GM23248 (cell line): ENCODE measurements at regions not wholly inside any gene's neighbourhood (a gene's known extent, or its start where the extent isn't known, plus 50 kb on each side); places are given as distances from the start of the nearest gene placed in this dataset.

ENCODE experiments used
- DNase-seq: peaks from one replicate; pipeline ENCODE4 v3.0.0-alpha.2; 2015
- H2AFZ ChIP-seq: fragments of 200-600 bp; sonication (generic); 2 replicates; pipeline ENCODE4 v1.6.1; 2016; ENCODE audit warnings: antibody characterized with exemption
- H3F3A ChIP-seq: fragments of 200-600 bp; sonication (generic); 2 replicates; pipeline ENCODE4 v1.6.1; 2016; ENCODE audit warnings: mild to moderate bottlenecking, antibody characterized with exemption, mixed run types; ENCODE audit not compliant: insufficient read depth
- H3K27ac ChIP-seq: fragments of 200-600 bp; sonication (generic); 2 replicates; pipeline ENCODE4 v1.5.1; 2016; ENCODE audit warnings: mild to moderate bottlenecking
- H3K27me3 ChIP-seq: fragments of 200-600 bp; sonication (generic); replicated peaks from 2 replicates; pipeline ENCODE4 v1.6.1; 2016; ENCODE audit warnings: mild to moderate bottlenecking; ENCODE audit not compliant: insufficient read depth
- H3K36me3 ChIP-seq: fragments of 200-600 bp; sonication (generic); 2 replicates; pipeline ENCODE4 v1.6.1; 2016; ENCODE audit warnings: low read depth, mild to moderate bottlenecking
- H3K4me1 ChIP-seq: fragments of 200-600 bp; sonication (generic); 2 replicates; pipeline ENCODE4 v1.6.1; 2016; ENCODE audit warnings: mild to moderate bottlenecking; ENCODE audit not compliant: insufficient read depth
- H3K4me2 ChIP-seq: fragments of 200-600 bp; sonication (generic); one replicate; pipeline ENCODE4 v1.6.1; 2016; ENCODE audit warnings: mild to moderate bottlenecking; ENCODE audit not compliant: unreplicated experiment
- H3K4me3 ChIP-seq: fragments of 200-600 bp; sonication (generic); 2 replicates; pipeline ENCODE4 v1.5.1; 2016; ENCODE audit warnings: mild to moderate bottlenecking
- H3K79me2 ChIP-seq: fragments of 200-600 bp; sonication (generic); 2 replicates; pipeline ENCODE4 v1.6.1; 2016; ENCODE audit warnings: mild to moderate bottlenecking; ENCODE audit not compliant: insufficient read depth
- H3K9ac ChIP-seq: fragments of 200-600 bp; sonication (generic); 2 replicates; pipeline ENCODE4 v1.6.1; 2016; ENCODE audit warnings: mild to moderate bottlenecking
- H3K9me2 ChIP-seq: fragments of 200-600 bp; sonication (generic); 2 replicates; pipeline ENCODE4 v1.6.1; 2016; ENCODE audit warnings: mixed run types, mild to moderate bottlenecking, moderate library complexity; ENCODE audit not compliant: insufficient read depth
- H3K9me3 ChIP-seq: fragments of 200-600 bp; sonication (generic); one replicate; pipeline ENCODE4 v1.6.1; 2017; ENCODE audit warnings: low read depth
- H4K20me1 ChIP-seq: fragments of 200-600 bp; sonication (generic); 2 replicates; pipeline ENCODE4 v1.6.0; 2016; ENCODE audit not compliant: insufficient read depth
- EZH2 ChIP-seq: fragments of 200-600 bp; sonication (generic); IDR thresholded peaks from 2 replicates; pipeline ENCODE4 v1.6.1; 2018; ENCODE audit warnings: antibody characterized with exemption, mild to moderate bottlenecking; ENCODE audit not compliant: insufficient read depth, poor library complexity, severe bottlenecking
- EZH2phosphoT487 ChIP-seq: fragments of 200-600 bp; sonication (generic); IDR thresholded peaks from 2 replicates; pipeline ENCODE4 v1.6.1; 2018; ENCODE audit warnings: antibody characterized with exemption, moderate library complexity, mild to moderate bottlenecking, low read depth; ENCODE audit not compliant: insufficient read depth
- WGBS, 2 experiments: methylation state at CpG; one replicate each; pipeline ENCODE4 v1.1.6; 2015 to 2017; ENCODE audit warnings: low lambda C conversion rate in 2 of 2, low coverage in 1 of 2; ENCODE audit errors: missing lambda C conversion rate in 2 of 2; 5-methylcytosine and 5-hydroxymethylcytosine counted together
- in situ Hi-C: fragments of 300-500 bp; cut with MboI; formaldehyde crosslinking; loops from 2 replicates; pipeline ENCODE4 v1.15.0; 2020

DNA sequence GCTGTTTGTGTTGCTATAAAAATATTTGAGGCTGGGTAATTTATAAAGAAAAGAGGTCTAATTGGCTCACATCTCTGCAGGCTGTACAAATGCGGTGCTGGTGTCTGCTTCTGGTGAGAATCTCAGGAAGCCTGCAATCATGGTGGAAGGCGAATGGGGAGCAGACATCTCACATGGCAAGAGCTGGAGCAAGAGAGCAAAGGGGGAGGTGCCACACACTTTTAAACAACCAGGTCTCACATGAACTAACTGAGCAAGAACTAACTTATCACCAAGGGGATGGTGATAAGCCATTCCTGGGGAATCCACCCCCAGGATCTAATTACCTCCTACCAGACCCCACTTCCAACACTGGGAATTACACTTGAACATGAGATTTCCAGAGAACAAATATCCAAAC is 300.7 kb upstream of the MDGA2 start:
- Histone ChIP-seq H3K4me1 (no peaks in the 10 kb centered on the region), H3K79me2 (no peaks in the 10 kb centered on the region), H3K9ac (no peak overlapping the region), H3K36me3 (no peaks in the 10 kb centered on the region), H3F3A (no peaks in the 10 kb centered on the region), H3K9me3 (no peaks in the 10 kb centered on the region), H2AFZ (no peak overlapping the region), H3K4me2 (no peak overlapping the region), H3K4me3 (no peak overlapping the region), H3K27me3 (no peaks in the 10 kb centered on the region), H3K27ac (no peak overlapping the region), H3K9me2 (no peaks in the 10 kb centered on the region), H4K20me1 (no peaks in the 10 kb centered on the region)
- no peak for DNase-seq
- WGBS, 2 experiments = 17 to 20% methylated on average over 2 of the region's 2 CpGs
- TF ChIP-seq EZH2phosphoT487 (no peak), EZH2 (no peak)
- in situ Hi-C loops = no loop called here

DNA sequence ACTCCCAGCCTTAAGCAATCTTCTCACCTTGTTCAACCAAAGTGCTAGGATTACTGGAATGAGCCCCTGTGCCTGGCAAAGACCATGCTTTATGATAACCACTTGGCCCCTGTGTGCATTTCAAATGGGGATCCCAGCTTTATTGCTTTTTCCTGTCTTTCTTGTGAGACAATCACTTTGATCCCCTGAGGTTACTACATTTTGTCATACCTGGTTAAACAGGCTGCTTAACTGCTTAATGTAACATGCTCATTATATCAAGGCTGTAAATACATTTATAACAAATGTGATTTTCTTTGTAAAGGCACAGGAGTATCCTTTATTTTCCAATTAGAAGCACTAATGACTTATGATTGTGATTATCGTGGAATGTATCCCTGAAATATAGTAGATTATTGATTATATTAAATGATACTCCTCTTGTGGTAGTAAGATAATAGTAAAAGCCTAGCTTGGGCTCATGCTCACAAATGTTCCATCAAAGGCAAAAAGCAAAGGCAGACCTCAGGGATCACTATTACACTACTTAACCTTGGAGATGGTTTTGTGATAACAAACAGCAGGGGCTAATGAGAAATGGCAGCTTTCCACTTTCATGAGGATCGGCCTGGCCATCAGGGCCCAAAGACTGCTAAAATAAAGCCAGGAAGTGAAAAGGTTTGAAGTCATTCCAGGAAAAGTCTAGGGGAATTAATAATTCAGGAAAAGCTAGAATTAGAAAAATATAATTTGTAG is 290.8 kb upstream of the MDGA2 start:
- no peaks in the 10 kb centered on the region for H3K36me3 ChIP-seq
- H2AFZ ChIP-seq = no peak overlapping the region
- no peak overlapping the region for H3K4me3 ChIP-seq
- H3K27ac ChIP-seq = no peak overlapping the region
- no peak overlapping the region for H3K4me2 ChIP-seq
- H3K9me2 ChIP-seq = no peaks in the 10 kb centered on the region
- no peaks in the 10 kb centered on the region for H3K9me3 ChIP-seq
- H3K27me3 ChIP-seq = no peaks in the 10 kb centered on the region
- no peaks in the 10 kb centered on the region for H4K20me1 ChIP-seq
- H3F3A ChIP-seq = no peaks in the 10 kb centered on the region
- no peak overlapping the region for H3K9ac ChIP-seq
- in situ Hi-C loops = no loop called here
- no peak for DNase-seq
- H3K79me2 ChIP-seq = no peaks in the 10 kb centered on the region
- no peaks in the 10 kb centered on the region for H3K4me1 ChIP-seq
- WGBS, 2 experiments = 19 to 22% methylated on average over 2 of the region's 2 CpGs
- no peak for TF ChIP-seq EZH2
- no peak for TF ChIP-seq EZH2phosphoT487

DNA sequence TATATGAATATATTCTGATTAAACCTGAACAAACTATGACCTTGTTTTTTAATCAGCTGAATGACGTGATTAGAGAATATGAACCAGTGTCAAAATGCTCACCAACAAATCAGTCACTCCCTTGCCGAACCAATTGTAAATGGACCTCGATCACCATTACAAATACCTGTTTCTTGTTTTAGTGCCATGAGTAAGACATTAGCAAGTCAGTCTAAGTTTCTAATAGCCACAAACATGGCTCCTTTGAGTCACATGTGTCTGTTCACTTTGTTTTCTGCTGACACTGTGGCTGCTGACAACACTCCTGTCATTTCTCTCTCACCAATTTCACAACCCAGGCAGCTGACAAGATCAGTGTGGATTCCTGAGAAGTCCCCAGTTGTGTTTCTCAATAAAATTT is 286.2 kb upstream of the MDGA2 start:
- Histone ChIP-seq H2AFZ (no peak overlapping the region), H3F3A (no peaks in the 10 kb centered on the region), H3K36me3 (no peaks in the 10 kb centered on the region), H3K9me2 (no peaks in the 10 kb centered on the region), H3K27me3 (no peaks in the 10 kb centered on the region), H3K9ac (no peak overlapping the region), H3K4me2 (no peak overlapping the region), H3K9me3 (no peaks in the 10 kb centered on the region), H3K79me2 (no peaks in the 10 kb centered on the region), H3K27ac (no peak overlapping the region), H4K20me1 (no peaks in the 10 kb centered on the region), H3K4me1 (no peaks in the 10 kb centered on the region), H3K4me3 (no peak overlapping the region)
- in situ Hi-C loops = no loop called here
- WGBS, 2 experiments = 32 to 39% methylated on average over 3 of the region's 3 CpGs
- TF ChIP-seq EZH2 (no peak), EZH2phosphoT487 (no peak)
- DNase-seq = no peak

DNA sequence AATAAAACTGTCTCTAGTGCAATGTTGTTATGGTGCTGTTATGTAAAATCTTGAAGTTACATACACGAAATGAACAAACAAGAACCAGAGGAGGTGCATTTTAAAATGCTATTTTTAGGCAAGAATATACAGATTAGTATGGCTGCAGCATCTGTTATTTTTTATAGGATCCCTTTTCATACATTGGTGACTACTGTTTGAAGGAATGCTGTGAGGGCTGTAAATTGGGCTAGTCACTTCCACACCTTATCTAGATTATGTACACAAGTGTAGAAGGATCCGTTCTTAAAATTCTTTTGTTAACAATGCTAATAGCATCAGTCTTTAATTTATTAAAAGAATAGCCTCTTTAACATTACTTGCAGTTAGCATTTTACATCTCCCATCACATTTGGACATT is 284.3 kb upstream of the MDGA2 start:
- Histone ChIP-seq H3K27ac (no peak overlapping the region), H3K27me3 (no peaks in the 10 kb centered on the region), H3K79me2 (no peaks in the 10 kb centered on the region), H3K4me3 (no peak overlapping the region), H3K4me2 (no peak overlapping the region), H4K20me1 (no peaks in the 10 kb centered on the region), H3K4me1 (no peaks in the 10 kb centered on the region), H2AFZ (no peak overlapping the region), H3K9me2 (no peaks in the 10 kb centered on the region), H3K9ac (no peak overlapping the region), H3F3A (no peaks in the 10 kb centered on the region), H3K9me3 (no peaks in the 10 kb centered on the region), H3K36me3 (no peaks in the 10 kb centered on the region)
- TF ChIP-seq EZH2phosphoT487 (no peak), EZH2 (no peak)
- no peak for DNase-seq
- 9 to 13% methylated on average over 2 of the region's 2 CpGs for WGBS, 2 experiments
- in situ Hi-C loops = no loop called here

DNA sequence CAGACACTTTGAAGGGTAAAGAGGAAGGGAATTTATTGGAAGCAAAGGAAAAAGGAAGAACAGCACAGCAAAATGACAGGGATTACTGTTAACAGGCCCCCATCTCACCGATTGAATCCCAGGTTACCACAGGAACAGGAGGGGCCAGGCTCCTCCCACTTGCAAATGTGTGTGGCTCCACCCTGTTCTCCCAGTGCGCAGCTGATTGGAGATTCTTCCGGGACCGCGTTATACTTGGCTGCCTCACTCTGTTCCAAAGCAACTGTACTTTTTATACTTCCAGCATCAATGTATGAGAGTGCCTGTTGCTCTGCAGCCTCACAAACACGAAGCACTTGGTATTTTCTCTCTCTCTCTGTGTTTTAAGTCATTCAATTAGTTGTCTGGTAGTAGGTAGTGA is 273.6 kb upstream of the MDGA2 start:
- Histone ChIP-seq H3K9me3 (no peaks in the 10 kb centered on the region), H2AFZ (no peak overlapping the region), H3K9me2 (0 out of 2 replicates have a peak, but pooled peaks cover 5% of the 10 kb centered on the region), H3K79me2 (no peaks in the 10 kb centered on the region), H4K20me1 (no peaks in the 10 kb centered on the region), H3K4me3 (no peak overlapping the region), H3K27ac (no peak overlapping the region), H3K4me1 (no peaks in the 10 kb centered on the region), H3K9ac (no peak overlapping the region), H3K36me3 (no peaks in the 10 kb centered on the region), H3F3A (no peaks in the 10 kb centered on the region), H3K27me3 (no peaks in the 10 kb centered on the region), H3K4me2 (no peak overlapping the region)
- no peak for DNase-seq
- TF ChIP-seq EZH2phosphoT487 (no peak), EZH2 (no peak)
- 41 to 51% methylated on average over 6 of the region's 6 CpGs for WGBS, 2 experiments
- in situ Hi-C loops = no loop called here
